Suprapubic skin (tissue), 3 donors: ENCODE measurements at regions not wholly inside any gene's neighbourhood (a gene's known extent, or its start where the extent isn't known, plus 50 kb on each side); places are given as distances from the start of the nearest gene placed in this dataset.

ENCODE experiments used
- CTCF ChIP-seq, 2 donors: fragments of 200-600 bp in 1 of 2; fragments of 450-650 bp in 1 of 2; sonication (generic) in 1 of 2; IDR thresholded peaks; one replicate each; pipeline ENCODE4 v1.5.1; 2016 to 2019; ENCODE audit warnings: antibody characterized with exemption in 2 of 2, mild to moderate bottlenecking in 1 of 2, moderate library complexity in 1 of 2
- POLR2A ChIP-seq, 2 donors: fragments of 450-650 bp; IDR thresholded peaks; one replicate each; pipeline ENCODE4 v1.6.1; 2017; ENCODE audit warnings: antibody characterized with exemption in 2 of 2, mild to moderate bottlenecking in 2 of 2, moderate library complexity in 2 of 2

- TF ChIP-seq CTCF (IDR thresholded peaks at IDR 0.05) (no peak), POLR2A (IDR thresholded peaks at IDR 0.05) (no peak)
Observed at GRCh38 chr14:34013721-34014060, 62.8 kb upstream of the EGLN3 start.
